ENCODE measurements at regions not wholly inside any gene's neighbourhood (a gene's known extent, or its start where the extent isn't known, plus 50 kb on each side); places are given as distances from the start of the nearest gene placed in this dataset.

DNA sequence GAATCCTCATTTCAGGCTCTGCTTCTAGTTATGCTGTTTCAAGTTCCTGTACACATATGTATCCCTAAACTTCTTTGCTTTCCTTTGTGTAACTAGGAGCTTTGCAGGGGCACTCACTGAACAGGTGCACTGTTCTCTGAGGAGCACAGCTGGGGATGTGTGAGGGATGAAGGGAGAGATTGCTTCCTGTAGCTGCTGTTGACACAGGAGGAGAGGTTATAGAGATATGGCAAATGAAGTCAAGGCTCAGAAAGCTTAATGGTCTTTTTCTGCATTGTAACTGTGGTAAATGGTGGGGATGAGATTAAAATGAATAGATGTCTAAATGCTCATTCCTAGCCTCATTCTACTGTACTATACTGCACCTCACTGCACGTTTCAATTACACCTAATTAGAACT is 454.3 kb downstream of the BTBD3 start:
- TF ChIP-seq, protein P1, sequence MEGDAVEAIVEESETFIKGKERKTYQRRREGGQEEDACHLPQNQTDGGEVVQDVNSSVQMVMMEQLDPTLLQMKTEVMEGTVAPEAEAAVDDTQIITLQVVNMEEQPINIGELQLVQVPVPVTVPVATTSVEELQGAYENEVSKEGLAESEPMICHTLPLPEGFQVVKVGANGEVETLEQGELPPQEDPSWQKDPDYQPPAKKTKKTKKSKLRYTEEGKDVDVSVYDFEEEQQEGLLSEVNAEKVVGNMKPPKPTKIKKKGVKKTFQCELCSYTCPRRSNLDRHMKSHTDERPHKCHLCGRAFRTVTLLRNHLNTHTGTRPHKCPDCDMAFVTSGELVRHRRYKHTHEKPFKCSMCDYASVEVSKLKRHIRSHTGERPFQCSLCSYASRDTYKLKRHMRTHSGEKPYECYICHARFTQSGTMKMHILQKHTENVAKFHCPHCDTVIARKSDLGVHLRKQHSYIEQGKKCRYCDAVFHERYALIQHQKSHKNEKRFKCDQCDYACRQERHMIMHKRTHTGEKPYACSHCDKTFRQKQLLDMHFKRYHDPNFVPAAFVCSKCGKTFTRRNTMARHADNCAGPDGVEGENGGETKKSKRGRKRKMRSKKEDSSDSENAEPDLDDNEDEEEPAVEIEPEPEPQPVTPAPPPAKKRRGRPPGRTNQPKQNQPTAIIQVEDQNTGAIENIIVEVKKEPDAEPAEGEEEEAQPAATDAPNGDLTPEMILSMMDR (IDR thresholded peaks at IDR 0.05 in 8 of 11, conservative IDR thresholded peaks at IDR 0.05 in 3 of 11), result no peak
- TF ChIP-seq POLR2A (IDR thresholded peaks at IDR 0.05), result no peak
